HG03280 (cell line): ENCODE measurements at regions not wholly inside any gene's neighbourhood (a gene's known extent, or its start where the extent isn't known, plus 50 kb on each side); places are given as distances from the start of the nearest gene placed in this dataset.
"Not testable (repeated sequence)": the region's sequence is repeated elsewhere in the genome, so short reads cannot be mapped to it uniquely, and the experiment has no call there.

Experiments
- ATAC-seq: cut with Tn5 transposase; IDR thresholded peaks from one replicate; pipeline ENCODE4 v1.9.1; 2021; ENCODE audit warnings: mild to moderate bottlenecking, moderate library complexity; ENCODE audit not compliant: unreplicated experiment

DNA sequence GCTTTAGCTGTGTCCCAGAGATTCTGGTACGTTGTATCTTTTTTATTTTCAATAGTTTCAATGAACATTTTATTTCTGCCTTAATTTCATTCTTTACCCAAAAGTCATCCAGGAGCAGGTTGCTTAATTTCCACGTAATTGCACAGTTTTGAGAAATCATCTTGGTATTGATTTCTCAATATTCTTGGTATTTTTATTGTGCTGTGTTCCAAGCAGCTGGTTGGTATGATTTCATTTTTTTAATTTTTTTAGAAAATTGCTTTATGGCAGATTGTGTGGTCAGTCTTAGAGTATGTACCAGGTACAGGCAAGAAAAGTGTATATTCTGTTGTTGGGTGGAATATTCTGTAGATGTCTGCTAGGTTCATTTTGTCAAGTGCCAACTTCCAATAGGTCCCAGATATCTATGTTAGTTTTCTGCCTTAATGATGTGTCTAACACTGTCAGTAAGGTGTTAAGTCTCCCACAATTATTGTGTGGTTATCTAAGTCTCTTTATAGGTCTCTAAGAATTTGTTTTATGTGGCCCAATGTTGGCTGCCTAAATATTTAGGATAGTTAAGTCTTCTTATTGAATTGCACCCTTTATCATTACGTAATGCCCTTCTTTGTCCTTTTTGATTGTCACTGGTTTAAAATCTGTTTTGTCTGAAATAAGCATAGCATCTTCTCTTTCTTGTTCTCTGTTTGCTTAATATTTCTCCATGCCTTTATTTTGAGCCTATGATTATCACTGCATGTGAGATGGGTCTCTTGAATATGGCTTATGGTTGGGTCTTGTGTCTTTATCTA is 366.9 kb upstream of the IRAK1BP1 start:
- no peak for ATAC-seq

DNA sequence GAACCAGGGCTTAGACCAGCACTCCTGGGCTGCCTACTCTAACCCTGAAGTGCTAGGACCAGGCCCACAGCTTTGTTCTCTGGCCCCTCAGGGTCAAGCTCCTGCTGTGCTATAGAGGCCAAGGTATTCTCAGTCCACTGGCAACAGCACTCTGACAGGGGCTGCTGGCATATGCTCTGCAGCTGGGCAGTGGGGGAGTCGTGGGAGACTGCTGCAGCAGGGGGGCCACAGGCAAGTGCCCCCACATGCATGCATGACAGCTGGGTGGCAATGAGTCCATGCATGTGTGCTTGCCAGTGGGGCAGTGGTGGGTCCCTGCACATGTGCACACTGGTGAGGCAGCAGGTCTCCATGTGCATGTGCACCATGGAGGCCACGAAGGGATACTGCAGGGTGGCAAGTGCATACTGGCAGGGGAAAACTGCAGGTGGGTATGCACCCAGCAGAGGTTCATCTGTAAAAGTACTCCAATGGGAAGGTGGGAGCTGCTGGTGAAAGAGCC is 364.9 kb upstream of the IRAK1BP1 start:
- no peak for ATAC-seq

DNA sequence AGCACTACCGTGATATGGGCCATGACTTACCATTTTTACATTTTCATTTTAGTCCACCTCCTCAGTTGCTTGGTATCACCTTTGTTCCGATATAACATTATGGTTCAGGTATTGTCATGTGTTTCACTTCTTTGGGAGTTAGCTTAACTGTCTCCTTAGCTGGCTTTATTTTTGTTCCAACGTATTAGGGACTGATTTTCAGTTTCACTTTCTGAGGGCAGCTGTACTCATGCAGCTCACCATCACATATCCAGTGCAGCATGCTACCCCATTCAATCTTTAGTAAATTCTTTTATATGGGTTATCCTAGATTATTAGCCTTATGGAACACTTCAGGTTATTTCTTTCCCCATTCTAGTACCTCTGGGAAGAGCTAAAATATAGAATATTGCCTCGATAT is 362.2 kb upstream of the IRAK1BP1 start:
- ATAC-seq, result no peak

DNA sequence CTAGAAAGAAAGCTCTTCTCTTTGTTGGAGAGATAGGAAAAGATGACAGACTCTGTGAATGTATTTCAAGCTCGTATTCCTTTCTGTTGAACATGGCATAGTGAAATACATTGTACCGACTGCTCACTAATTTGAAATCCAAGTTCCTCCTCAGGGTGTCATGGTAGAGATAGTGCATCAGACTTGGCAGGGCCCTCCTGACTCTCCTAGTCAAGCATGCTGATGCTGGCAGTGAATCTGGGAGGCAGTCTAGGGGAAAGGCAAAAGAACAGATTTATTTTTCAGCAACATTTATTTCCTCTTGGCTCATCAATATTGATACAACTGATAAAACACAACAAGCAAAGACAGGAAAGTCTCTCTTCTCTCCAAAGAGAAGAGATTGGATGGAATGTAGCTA is 356.3 kb upstream of the IRAK1BP1 start:
- no peak for ATAC-seq

DNA sequence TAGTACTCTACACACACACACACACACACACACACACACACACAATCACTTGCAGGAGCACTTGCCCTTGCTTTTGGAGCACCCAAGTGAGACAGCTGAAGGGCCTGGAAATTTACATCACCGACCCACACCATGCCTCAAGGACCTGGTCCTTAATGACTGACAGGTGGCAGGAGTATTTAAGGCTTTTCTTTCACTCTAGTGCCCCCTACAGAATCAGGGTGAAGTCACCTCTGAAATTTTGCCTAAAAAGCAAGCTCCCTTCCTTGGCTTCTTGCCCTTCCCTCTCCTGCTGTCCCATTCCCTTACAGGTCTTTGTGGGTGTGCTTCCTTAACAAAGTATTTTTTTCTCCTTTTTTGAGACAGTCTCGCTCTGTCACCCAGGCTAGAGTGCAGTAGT is 353.5 kb upstream of the IRAK1BP1 start:
- no peak for ATAC-seq

DNA sequence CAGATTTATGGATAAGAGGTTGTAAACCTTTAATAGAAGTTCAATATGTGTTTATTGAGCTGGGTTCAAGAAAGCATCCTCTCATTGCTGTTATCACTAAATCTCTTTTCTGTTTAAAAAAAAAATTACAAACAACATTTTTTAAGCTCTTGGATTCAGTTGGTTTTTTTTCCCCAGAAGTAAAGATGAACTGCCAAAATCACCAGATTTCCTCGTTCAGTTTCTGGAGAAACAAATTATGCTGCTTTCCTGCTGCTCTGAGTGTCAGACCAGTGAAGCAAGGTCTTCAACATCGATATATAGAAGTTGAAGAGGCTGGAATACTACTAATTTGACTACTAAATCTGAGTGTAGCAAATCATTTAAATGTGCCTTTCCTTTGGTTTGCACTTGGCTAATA is 352.1 kb upstream of the IRAK1BP1 start:
- no peak for ATAC-seq

DNA sequence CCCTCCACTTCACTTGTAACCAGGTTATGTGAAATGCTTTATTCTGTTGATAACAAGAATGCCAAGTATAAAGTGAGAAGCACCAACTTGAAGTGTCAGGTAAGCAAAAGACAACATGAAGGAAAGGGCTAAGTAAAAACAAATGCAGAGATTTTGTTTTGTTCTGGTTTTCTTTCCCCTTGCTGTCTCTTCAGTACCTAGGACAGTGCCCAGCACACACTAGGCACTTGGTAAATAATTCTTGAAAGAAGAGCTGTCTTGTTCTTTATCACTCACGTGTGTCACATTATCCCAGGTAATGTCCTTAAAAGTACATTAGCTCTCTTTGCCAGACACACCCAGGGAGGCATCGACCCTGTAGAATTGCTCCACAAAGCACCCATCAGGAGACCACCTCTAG is 350.0 kb upstream of the IRAK1BP1 start:
- no peak for ATAC-seq

DNA sequence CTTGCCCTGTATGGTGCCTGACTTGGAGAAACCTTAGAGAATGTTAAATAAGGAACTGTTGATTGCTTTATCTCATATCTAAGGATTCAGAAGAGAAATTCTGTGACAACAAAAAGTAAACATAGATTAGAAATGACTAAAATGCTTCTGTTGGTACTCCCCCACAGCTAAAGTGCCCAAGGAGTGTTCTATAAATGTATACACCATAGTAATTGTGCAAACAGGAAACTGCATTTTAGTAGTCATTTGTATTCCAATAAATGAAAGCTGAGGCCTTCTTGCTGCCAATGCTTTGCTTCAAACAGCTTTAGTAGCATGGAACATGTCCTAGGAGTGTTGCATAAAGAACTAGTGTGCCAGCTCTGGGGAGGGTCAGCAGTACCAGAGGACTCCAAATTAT is 343.7 kb upstream of the IRAK1BP1 start:
- no peak for ATAC-seq

DNA sequence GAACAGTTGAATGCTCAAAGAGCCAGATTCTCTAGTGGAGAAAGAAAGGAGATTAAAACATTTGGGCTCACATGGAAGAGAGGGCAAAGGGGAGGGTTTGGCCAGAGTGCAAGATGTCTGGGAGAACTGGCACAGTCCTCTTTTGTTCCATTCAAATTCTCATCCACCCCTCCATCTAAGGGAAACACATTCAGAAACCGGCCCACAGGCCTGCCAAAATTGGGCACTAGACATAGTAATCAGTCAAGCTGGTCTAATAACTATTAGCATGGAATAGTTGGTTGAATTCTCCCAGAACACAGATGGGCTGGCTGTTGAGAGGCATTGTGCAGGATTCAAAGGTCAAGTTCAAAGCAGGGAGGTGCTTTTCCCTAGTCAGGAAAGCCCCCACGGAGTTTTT is 341.4 kb upstream of the IRAK1BP1 start:
- no peak for ATAC-seq

DNA sequence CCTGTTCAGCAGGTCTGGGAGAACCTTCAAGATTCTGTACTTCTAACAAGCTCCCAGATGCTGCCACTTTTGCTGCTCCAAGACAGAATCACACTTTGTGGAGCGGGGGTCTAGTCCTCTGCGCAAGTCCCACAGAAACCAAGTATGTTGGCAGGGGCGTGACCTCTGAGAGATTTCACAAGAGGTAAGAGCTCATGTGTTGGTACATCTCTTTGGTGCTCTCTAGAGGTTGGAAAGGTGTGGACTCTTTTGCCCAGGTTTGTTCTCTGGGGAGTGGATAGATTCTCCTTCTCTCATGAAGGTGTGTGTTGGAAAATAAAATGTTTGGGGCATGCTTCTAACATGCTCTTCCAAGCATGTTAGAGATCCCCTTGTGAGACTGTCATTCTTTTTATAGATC is 340.9 kb upstream of the IRAK1BP1 start:
- ATAC-seq, result no peak

DNA sequence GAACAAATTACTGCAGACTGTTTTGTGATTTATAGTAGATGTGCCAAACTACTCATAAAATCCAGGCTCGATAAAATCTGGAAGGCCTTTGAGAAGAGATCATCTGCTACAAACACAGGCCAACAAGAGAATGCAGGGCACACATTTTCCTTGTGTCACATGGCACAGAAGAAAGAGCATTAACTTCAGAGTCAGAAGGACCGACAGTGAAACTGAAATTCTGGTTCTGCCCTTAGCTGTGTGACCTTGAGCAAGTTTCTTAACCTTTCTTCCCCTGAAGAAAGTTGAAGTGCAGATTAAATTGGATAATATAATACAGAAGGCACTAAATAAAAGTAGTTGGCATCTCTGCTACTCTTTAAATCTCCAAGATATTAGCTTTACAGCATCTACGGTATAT is 338.4 kb upstream of the IRAK1BP1 start:
- no peak for ATAC-seq

DNA sequence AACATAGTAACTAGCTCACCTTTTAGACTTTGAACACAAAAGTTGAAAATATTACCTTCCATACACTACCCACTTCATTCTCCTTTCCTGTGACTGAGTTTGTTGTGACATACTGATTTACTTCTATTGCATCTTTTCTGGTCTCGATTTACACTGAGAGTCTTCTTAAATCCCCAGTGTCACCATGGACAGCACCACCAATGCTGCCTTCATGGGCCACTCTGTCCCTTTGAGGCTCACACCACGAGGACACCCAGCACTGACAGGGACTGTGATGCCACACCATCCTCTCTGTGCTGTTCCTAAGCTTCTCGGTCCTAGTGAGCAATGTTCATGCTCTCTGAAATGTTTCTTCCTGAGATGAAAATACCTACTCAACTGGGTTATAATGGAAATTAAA is 337.1 kb upstream of the IRAK1BP1 start:
- ATAC-seq, result no peak

DNA sequence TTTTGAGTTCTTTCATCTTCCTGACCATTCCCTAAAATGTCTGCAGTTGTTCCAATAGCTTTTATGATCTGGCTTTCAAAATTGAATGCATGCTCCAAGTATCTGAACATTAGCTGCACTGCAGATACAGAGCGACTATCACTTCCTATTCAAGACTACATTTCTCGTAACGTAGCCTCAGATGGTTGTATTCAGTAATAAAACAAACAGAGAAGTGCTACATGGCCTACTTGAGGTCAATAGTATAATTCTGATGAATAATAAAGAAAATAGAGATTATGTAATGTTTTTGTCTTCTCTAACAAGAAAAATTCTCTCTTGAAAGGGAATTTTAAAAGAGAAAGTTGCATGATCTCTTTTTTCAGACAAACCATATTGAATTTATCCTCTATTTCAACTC is 333.9 kb upstream of the IRAK1BP1 start:
- no peak for ATAC-seq

DNA sequence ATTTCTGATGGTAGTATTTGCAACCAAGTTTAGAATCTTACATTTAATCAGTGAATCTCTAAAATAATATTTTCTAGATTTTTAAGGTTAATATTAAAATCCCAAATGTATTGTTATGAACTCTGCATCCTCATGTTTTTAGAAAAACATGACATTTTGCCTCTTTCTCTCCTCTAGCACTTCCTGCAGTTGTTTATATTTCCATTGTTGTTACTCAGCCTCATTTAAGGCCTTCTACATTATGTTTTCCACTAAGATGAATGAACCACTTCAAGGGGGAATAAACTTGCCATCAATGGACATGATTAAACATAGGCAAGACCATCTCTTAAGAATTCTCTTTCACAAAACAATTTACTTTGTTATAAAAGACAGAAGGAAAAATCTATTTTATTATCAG is 333.5 kb upstream of the IRAK1BP1 start:
- no peak for ATAC-seq

DNA sequence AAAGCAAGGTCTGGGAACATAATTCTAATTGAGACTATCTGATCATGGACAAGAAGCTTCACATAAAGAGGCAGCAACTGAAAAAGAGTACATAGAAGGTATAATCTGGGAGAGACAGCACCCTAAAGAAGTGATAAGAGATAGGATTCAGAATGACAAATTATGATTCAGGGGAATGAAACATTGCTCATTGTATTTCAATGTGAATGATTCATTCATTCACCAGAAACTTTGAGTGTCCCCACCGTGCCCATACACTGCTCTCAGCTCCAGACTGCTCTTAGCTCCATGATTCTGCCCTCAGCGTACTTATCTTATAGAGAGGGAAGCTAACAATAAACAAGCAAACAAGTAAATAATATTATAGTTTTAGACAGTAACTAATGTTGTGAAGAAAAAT is 329.3 kb upstream of the IRAK1BP1 start:
- no peak for ATAC-seq

DNA sequence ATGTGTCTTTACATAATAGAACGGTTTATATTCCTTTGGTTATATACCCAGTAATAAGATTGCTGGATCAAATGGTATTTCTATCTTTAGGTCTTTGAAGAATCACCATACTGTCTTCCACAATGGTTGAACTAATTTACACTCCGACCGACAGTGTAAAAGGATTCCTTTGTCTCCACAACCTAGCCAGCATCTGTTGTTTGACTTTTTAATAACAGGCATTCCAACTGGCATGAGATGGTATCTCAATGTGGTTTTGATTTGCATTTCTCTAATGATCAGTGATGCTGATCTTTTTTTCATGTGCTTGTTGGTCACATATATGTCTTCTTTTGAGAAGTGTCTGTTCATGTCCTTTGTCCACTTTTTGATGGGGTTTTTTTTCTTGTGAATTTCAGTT is 319.7 kb upstream of the IRAK1BP1 start:
- not testable (repeated sequence) for ATAC-seq

DNA sequence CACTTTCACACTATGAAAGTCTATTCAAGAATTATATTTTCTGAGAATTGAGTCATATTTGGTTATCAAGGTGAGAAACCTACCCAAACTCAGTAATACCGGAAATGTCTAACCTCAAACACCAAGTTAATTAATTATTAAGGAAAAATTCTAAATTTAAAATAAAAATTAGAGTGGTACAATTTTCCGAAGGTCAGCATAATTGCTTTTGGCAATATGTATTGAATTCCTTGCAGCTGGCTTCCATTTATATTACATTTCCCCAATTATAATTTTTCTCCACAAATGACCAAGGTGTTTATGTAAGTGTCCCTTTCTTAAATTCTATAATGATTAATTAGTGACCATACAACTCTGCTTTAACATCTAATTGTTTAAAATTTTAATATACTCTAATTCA is 316.0 kb upstream of the IRAK1BP1 start:
- no peak for ATAC-seq

DNA sequence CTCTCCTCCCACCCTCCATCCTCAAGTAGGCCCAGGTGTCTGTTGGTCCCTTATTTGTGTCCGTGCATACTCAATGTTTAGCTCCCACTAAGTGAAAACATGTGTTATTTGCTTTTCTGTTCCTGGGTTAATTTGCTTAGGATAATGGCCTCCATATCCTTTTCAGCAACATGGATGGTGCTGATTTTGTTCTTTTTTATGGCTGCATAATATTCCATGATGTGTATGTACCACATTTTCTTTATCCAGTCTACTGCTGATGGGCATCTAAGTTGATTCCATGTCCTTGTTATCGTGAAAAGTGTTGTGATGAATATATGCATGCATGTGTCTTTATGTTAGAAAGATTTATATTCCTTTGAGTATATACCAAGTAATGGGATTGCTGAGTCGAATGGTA is 314.9 kb upstream of the IRAK1BP1 start:
- ATAC-seq, result no peak

DNA sequence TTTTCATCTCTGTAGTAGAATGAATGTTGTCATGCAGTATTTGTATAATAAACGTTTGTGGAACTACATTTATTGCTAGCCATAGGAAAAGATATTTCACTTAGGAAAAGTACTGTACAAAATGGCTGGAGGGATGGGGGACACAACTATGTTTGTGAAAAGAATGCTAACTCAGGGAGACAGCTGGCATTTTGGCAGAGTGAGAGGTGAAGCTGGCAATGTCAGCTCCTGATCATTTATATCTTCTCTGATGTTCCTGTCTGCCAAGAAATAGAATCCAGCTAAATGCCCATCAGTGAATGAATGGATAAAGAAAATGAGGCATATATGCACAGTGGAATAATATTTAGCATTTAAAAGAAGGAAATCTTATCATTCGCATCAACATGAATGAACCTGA is 313.0 kb upstream of the IRAK1BP1 start:
- ATAC-seq, result no peak

DNA sequence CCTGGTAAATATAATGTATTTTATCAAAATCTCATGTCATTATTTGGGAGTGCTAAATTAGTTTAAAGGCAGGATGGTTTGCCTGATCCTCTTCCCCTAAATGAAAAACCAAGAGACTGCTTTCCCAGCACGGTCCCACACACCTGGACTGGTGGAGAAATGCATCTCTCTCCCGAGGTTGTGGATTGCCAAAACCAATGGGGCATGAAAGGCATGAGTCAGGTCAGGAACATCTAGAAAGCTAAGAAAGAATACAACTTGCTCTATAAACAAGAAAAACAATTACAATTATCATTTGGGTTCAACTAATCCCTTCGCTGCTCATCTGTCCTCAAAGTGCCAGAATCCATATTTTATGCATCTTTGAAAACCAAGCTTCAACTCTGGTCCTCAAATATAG is 308.3 kb upstream of the IRAK1BP1 start:
- ATAC-seq, result no peak

DNA sequence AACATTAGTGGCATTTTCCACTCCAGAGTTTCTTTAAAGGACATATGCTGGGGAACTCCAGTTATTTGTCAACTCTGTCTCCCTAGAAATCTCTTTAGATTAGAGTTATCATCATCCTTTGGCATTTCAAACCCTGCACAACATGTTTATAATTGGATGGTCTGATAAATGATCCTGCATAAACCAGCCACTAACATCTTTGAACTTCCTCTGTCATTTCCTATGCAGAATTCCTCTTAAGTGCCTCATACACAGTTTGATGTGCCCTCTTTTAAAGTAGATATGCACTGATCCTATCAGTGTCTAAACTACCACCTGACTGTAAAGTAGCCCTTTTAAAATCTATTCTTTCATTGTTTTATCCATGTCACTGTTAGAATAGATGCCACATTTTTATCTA is 306.3 kb upstream of the IRAK1BP1 start:
- ATAC-seq, result no peak

DNA sequence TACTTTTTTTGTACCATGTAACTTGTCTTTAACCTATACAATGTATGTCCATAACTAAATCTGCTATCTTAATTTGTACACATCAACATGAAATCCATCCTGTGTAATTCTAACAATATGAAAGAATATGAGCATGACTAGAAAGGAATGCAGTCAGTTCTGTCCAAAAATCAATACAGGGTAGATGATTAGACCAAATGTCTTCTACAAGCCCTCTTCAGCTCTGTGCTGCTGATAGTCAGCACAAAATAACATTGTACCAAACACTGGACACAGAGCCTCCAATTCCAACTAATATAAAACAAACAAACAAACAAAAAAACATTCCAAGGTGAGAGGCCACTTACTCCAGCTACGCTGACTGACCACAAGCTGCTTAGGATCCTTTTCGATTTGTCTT is 301.4 kb upstream of the IRAK1BP1 start:
- ATAC-seq, result no peak

DNA sequence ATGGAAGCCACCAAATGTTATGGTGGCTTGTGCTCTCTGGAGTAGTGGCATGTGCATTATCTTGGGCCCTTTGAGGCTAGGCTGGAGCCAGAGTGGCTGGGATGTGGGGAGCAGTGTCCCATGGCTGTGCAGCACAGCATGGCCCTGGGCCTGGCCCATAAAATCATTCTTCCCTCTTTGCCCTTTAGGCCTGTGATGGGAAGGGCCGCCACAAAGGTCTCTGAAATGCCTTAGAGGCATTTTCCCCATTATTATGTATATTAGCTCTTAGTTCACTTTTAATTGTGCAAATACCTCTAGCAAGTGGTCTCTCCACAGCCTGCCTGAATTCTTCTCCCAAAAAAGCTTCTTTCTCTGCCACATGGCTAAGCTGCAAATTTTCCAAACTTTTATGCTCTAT is 297.3 kb upstream of the IRAK1BP1 start:
- ATAC-seq, result no peak
